Transverse colon (tissue), 4 donors: ENCODE measurements at regions not wholly inside any gene's neighbourhood (a gene's known extent, or its start where the extent isn't known, plus 50 kb on each side); places are given as distances from the start of the nearest gene placed in this dataset.
A peak's percentile ranks its signal among the peaks of the same experiment; 100 is the strongest.

Source experiments
- DNase-seq: peaks from one replicate; pipeline ENCODE4 v3.0.0-alpha.2; 2019
- H3K27ac ChIP-seq, 4 donors: fragments of 200-600 bp; sonication (generic); 2 replicates each; pipeline ENCODE4 v1.5.1; 2016 to 2018; ENCODE audit warnings: inconsistent platforms in 4 of 4
- H3K27me3 ChIP-seq: fragments of 200-600 bp; sonication (generic); 2 replicates; pipeline ENCODE4 v1.5.1; 2017; ENCODE audit warnings: inconsistent platforms
- H3K36me3 ChIP-seq, 4 donors: fragments of 200-600 bp; sonication (generic); 2 replicates each; pipeline ENCODE4 v1.5.1; 2017 to 2019; ENCODE audit warnings: inconsistent platforms in 4 of 4
- H3K4me1 ChIP-seq, 4 donors: fragments of 200-600 bp; sonication (generic); 2 replicates each; pipeline ENCODE4 v1.5.1; 2017 to 2020; ENCODE audit warnings: inconsistent platforms in 4 of 4
- H3K4me3 ChIP-seq, 4 donors: fragments of 200-600 bp; sonication (generic); 1 replicate in 1 of 4; 2 replicates in 3 of 4; pipeline versions ENCODE4 v1.5.1 to v1.6.1; 2017 to 2019; ENCODE audit warnings: inconsistent platforms in 4 of 4
- H3K9me3 ChIP-seq, 2 donors: fragments of 200-600 bp; sonication (generic); 2 replicates each; pipeline ENCODE4 v1.5.1; 2017 to 2019; ENCODE audit warnings: inconsistent platforms in 2 of 2
- CTCF ChIP-seq, 5 experiments: fragments of 200-600 bp in 3 of 5; fragments of 450-650 bp in 2 of 5; sonication (generic) in 3 of 5; IDR thresholded peaks; 1 replicate in 2 of 5; 2 replicates in 3 of 5; pipeline ENCODE4 v1.5.1; 2016 to 2017; ENCODE audit warnings: antibody characterized with exemption in 5 of 5, inconsistent platforms in 3 of 5, mild to moderate bottlenecking in 2 of 5, moderate library complexity in 1 of 5
- EP300 ChIP-seq: sonication (generic); formaldehyde crosslinking; IDR thresholded peaks from one replicate; pipeline ENCODE4 v1.6.1; 2017; ENCODE audit warnings: antibody characterized with exemption, low read depth
- POLR2A ChIP-seq: fragments of 450-650 bp; IDR thresholded peaks from one replicate; pipeline ENCODE4 v1.6.1; 2016; ENCODE audit warnings: antibody characterized with exemption, mild to moderate bottlenecking, moderate library complexity
- POLR2AphosphoS5 ChIP-seq, 3 donors: sonication (generic); formaldehyde crosslinking; IDR thresholded peaks; one replicate each; pipeline ENCODE4 v1.6.1; 2016; ENCODE audit warnings: antibody characterized with exemption in 3 of 3
- WGBS, 2 donors: methylation state at CpG; one replicate each; pipeline ENCODE4 v1.1.5; 2018; ENCODE audit warnings: low coverage in 1 of 2; 5-methylcytosine and 5-hydroxymethylcytosine counted together
- in situ Hi-C, 4 donors: fragments of 200-750 bp; cut with MboI; loops; one replicate each; pipeline versions ENCODE4 v1.15.0 to v1.15.1; 2017; ENCODE audit warnings: low sequenced_read_pairs in 3 of 4, low pct_ligation_motif_present in 1 of 4, low pct_unique_long_range_greater_than_20kb in 1 of 4
- intact Hi-C: fragments of 100-400 bp; cut with DNase I; formaldehyde crosslinking; loops from one replicate; pipeline ENCODE4 v1.15.1; 2023; ENCODE audit warnings: low total_unique reads

GRCh38 chr9:116087751-116088194 lies 65.8 kb upstream of the PAPPA start:
- Histone ChIP-seq H3K36me3 (no peaks in the 10 kb centered on the region), H3K27me3 (no peaks in the 10 kb centered on the region), H3K9me3 (no peaks in the 10 kb centered on the region), H3K4me3 (no peak overlapping the region), H3K4me1 (no peaks in the 10 kb centered on the region), H3K27ac (peak overlapping the region in 1 of 4 donors; percentile 15)
- no peak for TF ChIP-seq CTCF (IDR thresholded peaks at IDR 0.05)
- TF ChIP-seq EP300, result no peak
- no peak for TF ChIP-seq POLR2A
- TF ChIP-seq POLR2AphosphoS5 (IDR thresholded peaks at IDR 0.05), result no peak
- WGBS, 2 donors, result 31 to 38% methylated on average over 3 of the region's 3 CpGs
- intact Hi-C loops (no loop called here), in situ Hi-C loops (no loop called here)
- DNase-seq, result no peak

GRCh38 chr9:116088396-116088795 lies 65.2 kb upstream of the PAPPA start:
- Histone ChIP-seq H3K27ac (no peak overlapping the region), H3K9me3 (no peaks in the 10 kb centered on the region), H3K4me1 (no peaks in the 10 kb centered on the region), H3K27me3 (no peaks in the 10 kb centered on the region), H3K4me3 (no peak overlapping the region), H3K36me3 (no peaks in the 10 kb centered on the region)
- in situ Hi-C loops (no loop called here), intact Hi-C loops (no loop called here)
- 59 to 68% methylated on average over 4 of the region's 4 CpGs for WGBS, 2 donors
- no peak for DNase-seq
- TF ChIP-seq POLR2A (no peak), CTCF (IDR thresholded peaks at IDR 0.05) (no peak), POLR2AphosphoS5 (IDR thresholded peaks at IDR 0.05) (no peak), EP300 (no peak)

GRCh38 chr9:116090030-116090770 lies 63.4 kb upstream of the PAPPA start:
- no peak overlapping the region for H3K4me3 ChIP-seq
- no peaks in the 10 kb centered on the region for H3K27me3 ChIP-seq
- TF ChIP-seq EP300 (no peak), POLR2AphosphoS5 (IDR thresholded peaks at IDR 0.05) (no peak), CTCF (IDR thresholded peaks at IDR 0.05) (no peak), POLR2A (no peak)
- in situ Hi-C loops, result no loop called here
- H3K36me3 ChIP-seq, result no peaks in the 10 kb centered on the region
- H3K4me1 ChIP-seq, result no peaks in the 10 kb centered on the region
- intact Hi-C loops, result no loop called here
- H3K27ac ChIP-seq, result no peak overlapping the region
- no peak for DNase-seq
- no peaks in the 10 kb centered on the region for H3K9me3 ChIP-seq
- WGBS, 2 donors, result 80 to 83% methylated on average over 1 of the region's 1 CpG

GRCh38 chr9:116094846-116095245 lies 58.7 kb upstream of the PAPPA start:
- intact Hi-C loops, result no loop called here
- no peaks in the 10 kb centered on the region for H3K9me3 ChIP-seq
- H3K4me3 ChIP-seq, result no peak overlapping the region
- no peaks in the 10 kb centered on the region for H3K27me3 ChIP-seq
- in situ Hi-C loops, result no loop called here
- TF ChIP-seq POLR2A (no peak), CTCF (IDR thresholded peaks at IDR 0.05) (no peak), POLR2AphosphoS5 (IDR thresholded peaks at IDR 0.05) (no peak), EP300 (no peak)
- H3K27ac ChIP-seq, result no peak overlapping the region
- H3K4me1 ChIP-seq, result no peaks in the 10 kb centered on the region
- H3K36me3 ChIP-seq, result no peaks in the 10 kb centered on the region
- no peak for DNase-seq
